ENCODE measurements at regions not wholly inside any gene's neighbourhood (a gene's known extent, or its start where the extent isn't known, plus 50 kb on each side); places are given as distances from the start of the nearest gene placed in this dataset.

GRCh38 chr9:28215536-28216299 is 642.4 kb upstream of the C9orf72 start:
- TF ChIP-seq POLR2A (IDR thresholded peaks at IDR 0.05) (no peak), CTCF (IDR thresholded peaks at IDR 0.05) (no peak)

Measured in thyroid gland (tissue), 4 donors.